Smooth muscle cell (in vitro differentiated cells): ENCODE measurements at regions not wholly inside any gene's neighbourhood (a gene's known extent, or its start where the extent isn't known, plus 50 kb on each side); places are given as distances from the start of the nearest gene placed in this dataset.

Experiments
- DNase-seq: peaks from one replicate; lab custom pipeline; 2025; ENCODE audit not compliant: unreplicated experiment; lab: John Stamatoyannopoulos, UW
- H2AFZ ChIP-seq: fragments of 200-600 bp; sonication (generic); 2 replicates; pipeline ENCODE4 v1.6.0; 2016; ENCODE audit warnings: antibody characterized with exemption, low read depth, mild to moderate bottlenecking
- H3F3A ChIP-seq: fragments of 200-600 bp; sonication (generic); 2 replicates; pipeline ENCODE4 v1.6.0; 2017; ENCODE audit warnings: antibody characterized with exemption, low read depth
- H3K27ac ChIP-seq: fragments of 200-600 bp; sonication (generic); 2 replicates; pipeline ENCODE4 v1.5.1; 2016; ENCODE audit warnings: low read depth, mild to moderate bottlenecking
- H3K27me3 ChIP-seq: fragments of 200-600 bp; sonication (generic); 2 replicates; pipeline ENCODE4 v1.6.1; 2016; ENCODE audit warnings: low read depth, mild to moderate bottlenecking
- H3K36me3 ChIP-seq: fragments of 200-600 bp; sonication (generic); 2 replicates; pipeline ENCODE4 v1.5.1; 2016; ENCODE audit warnings: low read depth
- H3K4me1 ChIP-seq: fragments of 200-600 bp; sonication (generic); 2 replicates; pipeline ENCODE4 v1.5.1; 2016; ENCODE audit warnings: low read depth
- H3K4me2 ChIP-seq: fragments of 200-600 bp; sonication (generic); 2 replicates; pipeline ENCODE4 v1.6.0; 2016; ENCODE audit warnings: mild to moderate bottlenecking
- H3K4me3 ChIP-seq: fragments of 200-600 bp; sonication (generic); 2 replicates; pipeline ENCODE4 v1.5.1; 2016; ENCODE audit warnings: mild to moderate bottlenecking
- H3K79me2 ChIP-seq: fragments of 200-600 bp; sonication (generic); 2 replicates; pipeline ENCODE4 v1.6.0; 2016; ENCODE audit warnings: low read depth, mild to moderate bottlenecking
- H3K9ac ChIP-seq: fragments of 200-600 bp; sonication (generic); 2 replicates; pipeline ENCODE4 v1.6.0; 2016; ENCODE audit warnings: low read depth
- H3K9me3 ChIP-seq: fragments of 200-600 bp; sonication (generic); replicated peaks from 2 replicates; pipeline ENCODE4 v1.5.1; 2016; ENCODE audit warnings: low read depth
- H4K20me1 ChIP-seq: fragments of 200-600 bp; sonication (generic); 2 replicates; pipeline ENCODE4 v1.6.0; 2016; ENCODE audit warnings: low read depth
- WGBS: methylation state at CpG from one replicate; pipeline ENCODE4 v1.1.7; 2016; ENCODE audit warnings: low lambda C conversion rate; 5-methylcytosine and 5-hydroxymethylcytosine counted together
- TF ChIP-seq, protein P1 (sequence below): fragments of 200-600 bp; sonication (generic); IDR thresholded peaks from 2 replicates; pipeline ENCODE4 v1.5.1; 2017; ENCODE audit warnings: borderline replicate concordance, mild to moderate bottlenecking, antibody characterized with exemption; ENCODE audit not compliant: insufficient read depth, poor library complexity, severe bottlenecking

DNA sequence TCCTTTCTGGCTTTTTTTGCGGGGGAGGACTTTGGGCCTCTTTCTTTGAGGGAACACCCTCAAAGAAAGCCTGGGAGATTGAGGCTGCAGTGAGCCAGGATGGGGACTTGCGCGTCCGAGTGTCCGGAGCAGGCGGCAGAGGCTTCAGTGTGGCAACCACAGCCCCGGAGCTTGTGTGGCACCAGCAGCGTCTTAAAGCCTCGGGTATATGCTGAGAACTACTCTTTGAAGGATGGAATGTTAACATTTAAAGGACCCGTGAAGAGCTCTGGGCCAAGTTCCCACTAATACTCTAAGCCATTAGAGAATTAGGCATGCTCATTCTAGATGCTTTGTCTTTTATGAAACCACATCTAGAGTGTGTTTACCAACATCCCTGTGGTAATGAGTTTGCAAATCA, 168.2 kb downstream of the SEPTIN7 start:
- no peak overlapping the region for H2AFZ ChIP-seq
- no peak overlapping the region for H3K9ac ChIP-seq
- DNase-seq, result no peak
- TF ChIP-seq, protein P1, sequence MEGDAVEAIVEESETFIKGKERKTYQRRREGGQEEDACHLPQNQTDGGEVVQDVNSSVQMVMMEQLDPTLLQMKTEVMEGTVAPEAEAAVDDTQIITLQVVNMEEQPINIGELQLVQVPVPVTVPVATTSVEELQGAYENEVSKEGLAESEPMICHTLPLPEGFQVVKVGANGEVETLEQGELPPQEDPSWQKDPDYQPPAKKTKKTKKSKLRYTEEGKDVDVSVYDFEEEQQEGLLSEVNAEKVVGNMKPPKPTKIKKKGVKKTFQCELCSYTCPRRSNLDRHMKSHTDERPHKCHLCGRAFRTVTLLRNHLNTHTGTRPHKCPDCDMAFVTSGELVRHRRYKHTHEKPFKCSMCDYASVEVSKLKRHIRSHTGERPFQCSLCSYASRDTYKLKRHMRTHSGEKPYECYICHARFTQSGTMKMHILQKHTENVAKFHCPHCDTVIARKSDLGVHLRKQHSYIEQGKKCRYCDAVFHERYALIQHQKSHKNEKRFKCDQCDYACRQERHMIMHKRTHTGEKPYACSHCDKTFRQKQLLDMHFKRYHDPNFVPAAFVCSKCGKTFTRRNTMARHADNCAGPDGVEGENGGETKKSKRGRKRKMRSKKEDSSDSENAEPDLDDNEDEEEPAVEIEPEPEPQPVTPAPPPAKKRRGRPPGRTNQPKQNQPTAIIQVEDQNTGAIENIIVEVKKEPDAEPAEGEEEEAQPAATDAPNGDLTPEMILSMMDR, result no peak
- H3K4me3 ChIP-seq, result no peak overlapping the region
- H3K4me1 ChIP-seq, result no peaks in the 10 kb centered on the region
- no peak overlapping the region for H3K4me2 ChIP-seq
- 70% methylated on average over 10 of the region's 10 CpGs for WGBS
- H3K27ac ChIP-seq, result no peak overlapping the region
- H3K27me3 ChIP-seq, result no peaks in the 10 kb centered on the region
- no peaks in the 10 kb centered on the region for H4K20me1 ChIP-seq
- no peaks in the 10 kb centered on the region for H3K36me3 ChIP-seq
- H3F3A ChIP-seq, result no peaks in the 10 kb centered on the region
- no peaks in the 10 kb centered on the region for H3K79me2 ChIP-seq
- no peaks in the 10 kb centered on the region for H3K9me3 ChIP-seq

DNA sequence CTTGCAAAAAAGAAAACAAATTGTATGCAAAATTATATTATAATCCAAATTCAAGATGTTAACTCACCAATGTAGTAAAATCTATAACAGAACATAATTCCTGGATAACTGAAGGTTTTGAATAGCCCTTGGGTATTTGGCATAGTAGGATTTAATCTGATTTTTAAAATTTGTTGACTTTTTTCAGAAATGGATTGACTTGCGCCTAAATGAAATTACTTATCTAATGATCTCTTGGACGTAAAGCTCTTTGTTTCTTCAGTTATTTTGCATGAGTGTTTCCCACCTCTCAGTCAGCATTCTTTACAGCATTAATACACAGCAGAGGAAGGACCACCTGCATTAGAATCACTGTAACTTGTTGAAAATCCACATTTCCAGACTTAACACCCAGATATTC, 169.6 kb downstream of the SEPTIN7 start:
- H3K9me3 ChIP-seq, result no peaks in the 10 kb centered on the region
- no peak overlapping the region for H3K4me3 ChIP-seq
- H3F3A ChIP-seq, result no peaks in the 10 kb centered on the region
- TF ChIP-seq, protein P1, result no peak
- H3K27ac ChIP-seq, result no peak overlapping the region
- 97% methylated on average over 2 of the region's 2 CpGs for WGBS
- H4K20me1 ChIP-seq, result no peaks in the 10 kb centered on the region
- no peaks in the 10 kb centered on the region for H3K4me1 ChIP-seq
- no peaks in the 10 kb centered on the region for H3K27me3 ChIP-seq
- no peaks in the 10 kb centered on the region for H3K36me3 ChIP-seq
- H3K9ac ChIP-seq, result no peak overlapping the region
- H3K79me2 ChIP-seq, result no peaks in the 10 kb centered on the region
- no peak overlapping the region for H3K4me2 ChIP-seq
- no peak overlapping the region for H2AFZ ChIP-seq
- no peak for DNase-seq

DNA sequence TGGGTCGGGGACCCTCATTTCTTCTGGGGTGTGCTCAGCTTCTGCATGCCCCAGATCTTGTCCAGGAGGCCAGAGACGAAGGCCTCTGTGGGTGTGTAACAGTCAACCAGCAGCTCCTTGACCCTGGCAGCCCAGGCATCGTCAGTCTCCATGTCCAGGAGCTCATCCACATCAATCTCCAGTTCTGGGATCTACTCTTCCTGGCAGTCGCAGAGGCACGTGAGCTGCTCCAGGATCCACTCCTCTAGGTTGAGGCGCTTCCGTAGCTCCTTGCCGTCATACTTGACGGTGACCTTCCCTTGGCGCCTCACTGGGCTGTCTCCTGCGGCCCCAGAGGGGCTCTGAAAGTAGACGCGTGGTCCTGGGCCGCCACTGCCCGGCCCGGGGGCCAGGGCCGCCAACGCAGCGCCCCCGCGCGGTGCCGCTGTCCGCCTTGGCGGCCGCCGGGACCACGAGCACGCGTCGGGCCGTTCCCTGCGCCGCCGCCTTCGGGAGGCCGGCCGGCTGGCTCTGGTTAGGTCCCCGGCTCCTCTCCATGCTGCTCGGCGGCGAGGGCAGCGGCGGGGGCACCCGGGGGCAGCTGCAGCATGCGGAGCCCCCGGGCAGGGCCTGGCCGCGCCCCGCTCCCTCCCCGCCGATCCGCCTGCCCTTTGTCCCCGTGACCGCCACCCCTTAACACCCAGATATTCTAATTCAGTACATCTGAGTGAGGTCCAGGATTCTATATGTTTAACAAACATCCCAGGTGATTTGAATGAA, 170.5 kb downstream of the SEPTIN7 start:
- H3K27ac ChIP-seq, result no peak overlapping the region
- H2AFZ ChIP-seq, result no peak overlapping the region
- H3K9ac ChIP-seq, result no peak overlapping the region
- TF ChIP-seq, protein P1, result no peak
- no peak overlapping the region for H3K4me3 ChIP-seq
- H3F3A ChIP-seq, result no peaks in the 10 kb centered on the region
- no peaks in the 10 kb centered on the region for H3K36me3 ChIP-seq
- H3K27me3 ChIP-seq, result no peaks in the 10 kb centered on the region
- whole genome bisulfite sequencing, result 96% methylated on average over 48 of the region's 55 CpGs
- DNase-seq, result no peak
- H4K20me1 ChIP-seq, result no peaks in the 10 kb centered on the region
- H3K9me3 ChIP-seq, result no peaks in the 10 kb centered on the region
- H3K79me2 ChIP-seq, result no peaks in the 10 kb centered on the region
- no peaks in the 10 kb centered on the region for H3K4me1 ChIP-seq
- no peak overlapping the region for H3K4me2 ChIP-seq
